HG03103 (cell line): ENCODE measurements at regions not wholly inside any gene's neighbourhood (a gene's known extent, or its start where the extent isn't known, plus 50 kb on each side); places are given as distances from the start of the nearest gene placed in this dataset.

ENCODE experiments used
- ATAC-seq: cut with Tn5 transposase; IDR thresholded peaks from one replicate; pipeline ENCODE4 v1.9.1; 2021; ENCODE audit warnings: low read depth; ENCODE audit not compliant: unreplicated experiment

DNA sequence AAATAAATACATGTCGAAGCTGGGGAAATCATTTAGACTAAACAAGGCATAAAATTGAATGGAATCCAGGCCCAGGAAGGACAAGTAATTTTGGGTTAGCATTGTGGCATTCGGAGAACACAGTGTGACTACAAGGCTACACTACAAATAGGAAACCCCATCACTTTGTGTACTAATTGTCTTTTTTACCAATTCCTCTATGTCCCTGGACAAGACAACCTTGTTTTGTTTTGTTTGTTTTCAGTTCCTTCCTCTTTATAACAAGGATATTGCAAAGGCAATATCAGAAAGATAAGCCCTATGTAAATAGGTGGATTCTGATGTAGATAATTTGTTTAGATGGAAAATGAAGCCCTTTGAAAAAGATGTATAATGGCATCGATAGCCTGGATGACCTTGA is 215.9 kb upstream of the MKLN1 start:
- ATAC-seq: no peak

DNA sequence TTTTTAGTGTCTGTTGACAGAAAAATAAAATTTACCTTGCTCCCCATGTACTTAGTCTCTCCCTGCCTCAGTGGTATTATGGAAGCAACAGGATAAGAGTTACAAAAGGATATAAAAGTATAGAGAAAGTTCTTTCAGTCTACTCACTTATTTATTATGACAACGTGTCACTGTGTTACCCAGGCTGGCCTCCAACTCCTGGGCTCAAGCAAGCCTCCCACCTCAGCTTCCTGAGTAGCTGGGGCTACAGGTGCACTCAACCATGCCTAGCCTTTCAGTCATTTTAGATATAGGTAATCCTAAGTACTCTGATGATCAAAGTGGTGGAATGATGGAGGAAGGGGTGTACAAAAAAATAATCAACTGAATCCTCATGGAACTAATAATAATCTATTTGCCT is 215.2 kb upstream of the MKLN1 start:
- ATAC-seq: no peak

DNA sequence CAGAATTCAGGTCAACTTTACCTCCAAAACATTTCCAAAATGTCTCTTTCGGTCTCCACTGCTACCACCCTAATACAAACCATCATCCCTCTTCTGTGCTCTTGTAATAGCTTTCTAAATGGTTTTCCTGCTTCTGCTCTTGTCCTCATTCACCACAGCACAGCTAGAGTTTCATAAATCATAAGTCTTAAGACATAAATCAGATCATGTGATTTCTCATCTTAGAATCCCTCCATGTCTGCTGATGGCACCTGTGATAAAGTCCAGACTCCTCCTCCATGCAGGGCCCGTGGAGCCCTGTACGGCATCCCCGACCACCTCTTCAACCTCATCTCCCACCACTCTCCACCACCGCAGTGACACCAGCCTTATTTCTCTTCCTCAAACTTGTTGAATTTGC is 212.3 kb upstream of the MKLN1 start:
- no peak for ATAC-seq

DNA sequence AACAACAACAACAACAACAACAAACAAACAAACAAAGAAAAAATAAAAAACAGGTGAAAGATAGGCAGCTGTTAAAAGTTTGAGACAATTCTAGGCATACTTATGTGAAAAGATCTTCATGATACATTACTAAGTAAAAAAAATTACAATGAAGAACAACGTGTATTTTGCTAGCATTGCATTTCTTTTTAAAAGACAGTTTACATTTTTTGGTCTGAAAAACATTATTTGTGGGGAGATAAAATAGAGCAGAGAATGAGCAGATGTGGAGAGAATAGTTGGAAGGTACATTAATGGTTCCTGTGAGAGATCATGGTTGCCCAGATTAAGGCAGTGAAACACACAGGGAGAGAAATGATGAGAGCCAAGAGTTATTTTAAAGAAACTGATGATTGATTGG is 210.2 kb upstream of the MKLN1 start:
- no peak for ATAC-seq

DNA sequence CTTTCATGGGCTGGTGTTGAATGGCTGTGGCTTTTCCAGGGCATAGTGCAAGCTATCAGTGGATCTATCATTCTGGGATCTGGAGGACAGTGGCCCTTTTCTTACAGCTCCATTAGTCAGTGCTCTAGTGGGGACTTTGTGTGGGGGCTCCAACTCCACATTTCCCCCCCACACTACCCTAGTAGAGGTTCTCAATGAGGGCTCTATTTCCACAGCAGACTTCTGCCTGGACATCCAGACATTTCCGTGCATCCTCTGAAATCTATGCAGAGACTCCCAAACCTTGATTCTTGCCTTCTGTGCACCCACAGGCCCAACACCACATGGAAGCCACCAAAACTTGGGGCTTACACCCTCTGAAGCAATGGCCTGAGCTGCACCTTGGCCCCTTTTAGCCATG is 208.3 kb upstream of the MKLN1 start:
- ATAC-seq: no peak

DNA sequence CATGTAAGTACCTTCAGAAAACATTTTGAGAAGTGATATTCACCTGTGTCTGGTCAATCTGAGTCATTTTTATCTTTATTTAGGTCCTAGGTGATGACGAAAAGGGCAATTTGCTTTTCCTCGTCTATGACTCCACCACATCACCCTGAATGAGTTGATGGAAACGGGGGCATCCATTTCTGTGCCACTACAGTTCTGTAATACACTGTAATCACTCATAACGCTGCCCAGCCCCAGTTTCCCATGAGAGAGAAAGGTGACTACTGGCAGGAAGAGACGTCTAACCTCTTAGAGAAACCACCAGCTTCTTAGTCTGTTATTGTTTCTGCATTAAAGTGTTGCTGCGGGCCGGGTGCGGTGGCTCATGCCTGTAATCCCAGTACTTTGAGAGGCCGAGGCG is 205.3 kb upstream of the MKLN1 start:
- ATAC-seq: no peak

DNA sequence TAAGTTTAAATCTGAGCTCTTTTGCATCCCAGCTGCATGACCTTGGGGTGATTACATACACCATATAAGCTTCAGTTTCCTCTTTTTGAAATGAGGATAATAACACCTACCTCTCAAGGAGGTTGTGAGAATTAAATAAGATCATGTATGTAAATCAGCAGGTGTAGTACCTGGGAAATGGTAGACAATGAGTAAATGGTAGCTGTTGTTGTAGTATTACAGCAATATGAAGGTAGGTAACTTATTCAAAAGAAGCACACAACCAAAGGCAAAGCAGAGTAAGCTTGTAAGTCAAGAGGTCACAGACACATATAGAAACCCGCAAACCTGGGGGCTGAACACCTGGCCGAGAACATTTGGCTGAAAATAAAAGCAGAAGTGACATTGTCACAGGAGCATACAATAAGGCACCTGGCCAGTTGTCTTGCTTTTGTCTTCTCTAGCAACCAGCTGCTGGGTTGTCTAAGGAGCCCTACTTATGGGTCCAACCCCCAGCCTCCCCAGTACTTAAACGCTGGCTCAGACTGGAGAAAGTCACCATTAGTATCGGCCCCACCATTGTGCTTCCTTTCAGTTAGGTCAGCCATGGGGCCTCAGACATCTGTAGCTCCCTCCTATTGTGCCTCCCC is 203.6 kb upstream of the MKLN1 start:
- ATAC-seq: peak; percentile 88

DNA sequence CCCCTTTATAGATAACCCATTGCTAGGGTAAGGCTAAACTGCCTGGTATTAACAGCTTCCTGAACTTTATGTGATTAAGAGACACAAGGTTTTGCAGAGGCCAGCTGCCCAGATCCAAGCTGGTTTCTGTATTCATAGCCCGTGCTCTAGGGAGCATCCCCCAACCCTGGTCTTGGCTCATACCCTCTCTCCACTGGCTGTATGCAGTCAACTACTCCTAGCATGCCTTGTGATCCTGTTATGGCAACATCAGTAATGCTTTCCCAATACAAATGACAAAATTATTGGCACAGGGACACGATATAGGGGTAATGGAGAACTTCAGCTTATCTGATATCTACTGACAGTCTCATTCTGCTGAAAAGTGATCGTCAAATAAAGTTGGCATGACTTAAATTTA is 202.8 kb upstream of the MKLN1 start:
- ATAC-seq: no peak

DNA sequence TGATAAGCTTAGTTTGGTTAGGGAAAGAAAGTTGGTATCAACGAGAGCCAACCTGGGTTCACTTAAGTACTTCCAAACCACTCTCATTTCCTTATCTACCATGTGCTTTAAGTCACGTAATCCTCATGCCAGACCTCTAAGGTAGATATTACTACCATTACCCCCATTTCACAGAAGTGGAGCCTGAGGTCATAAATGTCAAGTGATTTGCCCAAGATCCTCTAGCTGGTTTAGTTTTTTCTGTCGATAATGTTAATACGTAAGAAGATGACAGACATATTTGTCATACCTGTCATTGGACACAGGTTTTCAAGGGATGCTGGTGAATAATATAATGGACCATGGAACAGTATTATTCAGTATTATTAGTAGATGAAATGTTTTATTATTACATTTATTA is 197.4 kb upstream of the MKLN1 start:
- no peak for ATAC-seq

DNA sequence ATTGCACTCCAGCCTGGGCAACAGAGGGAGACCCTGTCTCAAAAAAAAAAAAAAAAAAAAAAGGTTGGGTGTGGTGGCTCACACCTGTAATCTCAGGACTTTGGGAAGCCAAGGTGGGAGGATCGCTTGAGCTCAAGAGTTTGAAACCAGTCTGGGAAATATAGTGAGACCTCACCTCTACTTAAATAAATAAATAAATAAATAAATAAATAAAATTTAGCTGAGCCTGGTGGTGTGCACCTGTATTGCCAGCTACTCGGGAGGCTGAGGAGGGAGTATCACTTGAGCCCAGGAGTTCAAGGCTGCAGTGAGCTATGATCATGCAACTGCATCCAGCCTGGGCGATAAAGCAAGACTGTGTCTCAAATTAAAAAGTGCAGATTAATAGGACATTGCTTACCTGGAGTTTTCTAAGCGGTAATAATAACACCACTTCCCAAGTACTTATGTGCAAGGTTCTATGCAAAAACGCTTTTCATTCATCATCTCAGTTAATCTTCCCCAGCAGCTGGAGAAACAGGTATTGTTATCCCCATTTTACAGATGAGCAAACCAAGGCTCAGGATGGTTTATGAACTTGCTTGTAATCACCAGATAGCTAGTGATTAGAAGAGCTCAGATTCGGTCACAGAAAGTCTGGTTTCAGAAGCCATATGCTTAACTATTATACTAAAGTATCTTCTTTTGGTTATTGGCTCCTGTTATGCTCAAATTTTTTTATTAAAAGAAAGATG is 196.5 kb upstream of the MKLN1 start:
- no peak for ATAC-seq

DNA sequence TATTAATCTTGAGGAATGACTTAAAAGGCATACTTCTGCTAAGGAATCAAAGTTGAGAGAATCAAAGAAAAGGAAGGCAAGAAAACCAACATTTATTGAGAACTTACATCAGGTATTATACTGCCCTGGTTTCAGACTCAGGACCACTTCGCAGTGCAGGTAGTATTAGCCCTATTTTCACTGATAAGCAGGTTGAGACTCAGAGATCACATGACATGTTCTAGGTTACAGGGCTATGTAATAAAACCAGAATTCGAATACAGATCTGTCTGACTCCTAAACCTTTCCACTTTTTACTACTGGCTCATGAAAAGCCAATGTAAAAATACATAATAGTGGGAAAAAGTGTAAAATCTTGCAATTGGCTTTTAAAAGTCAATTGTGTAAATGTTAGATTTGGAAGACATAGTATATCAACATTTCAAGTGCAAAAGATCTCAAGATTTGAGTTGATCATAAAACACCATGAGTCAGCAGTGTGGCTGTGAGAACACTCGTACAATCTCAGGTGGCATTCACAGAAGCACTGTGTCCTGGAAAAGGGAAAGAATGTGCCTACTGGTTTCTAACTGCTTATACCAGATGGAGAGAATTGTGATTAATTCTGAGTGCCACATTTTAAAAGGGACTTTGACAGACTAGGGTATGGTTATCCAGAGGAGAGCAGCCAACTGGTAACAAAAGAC is 195.8 kb upstream of the MKLN1 start:
- ATAC-seq: no peak

DNA sequence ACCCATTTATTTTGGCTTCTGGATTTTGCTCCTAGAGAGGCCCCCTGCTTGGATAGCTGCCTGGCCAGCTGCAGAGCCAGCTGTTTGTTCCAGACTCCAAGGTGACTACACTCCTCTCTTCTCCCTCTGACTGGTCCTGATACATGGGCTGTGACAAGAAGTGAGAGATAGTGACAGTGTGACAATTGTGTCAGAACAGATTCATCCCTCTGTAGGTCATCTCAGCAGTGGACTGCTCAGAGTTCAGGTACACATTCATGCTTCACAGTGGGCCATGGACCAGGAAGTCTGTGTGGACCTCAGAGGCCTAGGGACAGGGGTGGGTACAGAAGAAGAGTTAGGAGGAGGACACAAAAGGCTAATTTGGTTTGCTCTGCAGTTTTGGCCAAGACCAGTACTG is 188.2 kb upstream of the MKLN1 start:
- no peak for ATAC-seq

DNA sequence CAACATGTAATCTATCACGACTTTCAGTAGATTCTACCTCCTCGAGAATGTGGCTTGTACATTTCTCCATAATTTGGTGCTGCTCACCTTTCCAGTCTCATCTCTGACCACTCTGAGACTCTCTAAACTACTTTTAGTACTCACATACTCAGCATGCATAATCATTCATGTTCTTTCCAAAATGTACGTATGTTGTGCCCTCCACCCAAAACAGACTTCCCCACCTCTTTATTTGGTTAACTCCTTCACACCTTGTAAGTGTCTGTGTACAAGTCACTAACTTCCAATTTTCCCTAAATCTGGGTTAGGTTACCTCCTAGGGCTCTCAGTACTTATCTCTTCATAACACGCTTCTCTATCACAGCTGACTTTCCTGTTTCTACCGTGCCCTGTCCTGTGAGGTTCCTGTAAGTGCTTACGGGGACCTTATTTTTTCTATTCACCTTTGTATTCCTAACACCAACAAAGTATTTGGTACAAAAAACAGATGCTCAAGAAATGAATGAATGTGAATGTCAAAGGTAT is 186.2 kb upstream of the MKLN1 start:
- ATAC-seq: no peak

DNA sequence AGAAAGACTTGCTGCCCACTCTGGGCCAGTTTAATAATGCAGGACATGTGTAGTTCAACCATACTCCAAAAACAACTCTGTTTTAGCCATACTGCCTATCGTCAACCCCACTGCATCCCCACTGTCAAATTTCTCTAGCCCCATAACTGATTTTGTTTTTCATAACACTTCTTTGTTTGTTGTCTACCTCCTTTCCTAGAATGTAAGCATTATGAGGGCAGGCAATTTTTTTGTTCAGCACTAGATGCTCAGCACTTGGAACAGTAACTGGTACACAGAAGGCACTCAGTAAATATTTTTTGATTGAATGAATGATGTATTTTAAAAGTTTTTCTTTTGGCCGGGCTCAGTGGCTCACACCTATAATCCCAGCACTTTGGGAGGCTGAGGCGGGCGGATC is 183.8 kb upstream of the MKLN1 start:
- no peak for ATAC-seq

DNA sequence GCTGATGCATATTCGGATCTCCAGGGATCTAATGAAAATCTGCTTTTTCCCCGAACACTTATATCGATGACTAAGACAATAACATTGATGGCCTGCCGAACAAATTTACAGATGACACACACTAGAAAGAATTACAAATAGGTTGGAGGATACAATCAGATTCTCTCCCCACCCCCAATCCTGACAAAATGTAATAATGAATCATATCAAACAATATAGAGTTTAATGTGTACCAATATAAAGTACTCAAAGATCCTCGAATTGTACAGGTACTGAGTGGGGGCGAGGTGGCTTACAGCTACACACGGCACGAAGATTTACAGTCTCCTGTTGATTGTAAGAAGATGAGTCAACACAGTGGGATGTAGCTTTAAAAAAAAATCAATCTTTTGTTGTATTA is 182.7 kb upstream of the MKLN1 start:
- no peak for ATAC-seq

DNA sequence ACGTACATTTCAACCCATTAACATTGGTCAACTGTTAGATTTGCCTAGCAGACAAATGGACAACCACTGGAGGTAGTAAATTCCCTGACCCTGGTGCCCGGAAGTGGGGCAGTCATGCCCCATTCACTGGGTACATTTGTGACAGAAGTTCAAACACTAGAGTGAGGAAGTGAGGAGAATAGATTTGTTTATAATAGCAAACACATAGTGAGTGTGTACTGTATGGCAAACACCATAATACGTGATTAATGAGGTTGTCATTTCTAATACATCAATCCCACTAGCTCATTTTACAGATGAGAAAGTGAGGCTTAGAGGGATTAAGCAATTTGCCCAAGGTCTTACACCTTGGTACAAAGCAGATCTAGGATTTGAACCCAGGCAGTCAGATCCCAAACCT is 181.9 kb upstream of the MKLN1 start:
- no peak for ATAC-seq

DNA sequence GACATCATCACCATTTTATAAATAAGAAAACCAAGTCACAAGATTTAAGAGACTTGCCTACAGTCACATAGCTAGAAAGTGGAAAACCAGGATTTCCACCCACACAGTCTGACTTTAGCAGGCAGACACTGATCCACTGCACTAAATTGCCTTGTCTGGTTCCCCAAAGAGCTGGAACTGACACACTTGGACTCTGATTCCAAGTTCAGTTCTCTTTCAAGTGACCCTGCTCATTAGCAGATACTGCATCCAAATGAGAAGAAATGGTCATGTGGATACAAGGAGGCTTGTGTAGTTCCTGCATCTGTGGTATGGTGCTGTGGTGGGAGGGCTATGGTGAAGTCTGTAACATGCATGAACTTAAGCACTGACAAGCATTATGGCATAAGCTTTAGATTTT is 180.1 kb upstream of the MKLN1 start:
- ATAC-seq: no peak

DNA sequence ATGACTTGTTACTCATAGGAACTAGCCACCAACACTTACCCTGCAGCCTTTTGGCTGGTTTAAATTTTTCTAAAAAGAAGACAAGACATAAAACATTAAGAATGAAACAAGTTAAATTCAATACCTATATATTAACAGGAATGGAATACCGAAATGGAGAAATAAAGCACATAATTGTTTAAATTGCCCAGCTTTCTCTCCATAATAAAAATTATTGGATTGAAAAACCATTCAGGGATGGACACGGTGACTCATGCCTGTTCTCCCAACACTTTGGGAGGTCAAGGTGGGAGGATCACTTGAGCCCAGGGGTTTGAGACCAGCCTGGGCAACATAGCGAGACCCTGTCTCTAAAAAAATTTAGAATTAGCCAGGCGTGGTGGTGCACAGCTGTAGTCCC is 179.4 kb upstream of the MKLN1 start:
- ATAC-seq: no peak

DNA sequence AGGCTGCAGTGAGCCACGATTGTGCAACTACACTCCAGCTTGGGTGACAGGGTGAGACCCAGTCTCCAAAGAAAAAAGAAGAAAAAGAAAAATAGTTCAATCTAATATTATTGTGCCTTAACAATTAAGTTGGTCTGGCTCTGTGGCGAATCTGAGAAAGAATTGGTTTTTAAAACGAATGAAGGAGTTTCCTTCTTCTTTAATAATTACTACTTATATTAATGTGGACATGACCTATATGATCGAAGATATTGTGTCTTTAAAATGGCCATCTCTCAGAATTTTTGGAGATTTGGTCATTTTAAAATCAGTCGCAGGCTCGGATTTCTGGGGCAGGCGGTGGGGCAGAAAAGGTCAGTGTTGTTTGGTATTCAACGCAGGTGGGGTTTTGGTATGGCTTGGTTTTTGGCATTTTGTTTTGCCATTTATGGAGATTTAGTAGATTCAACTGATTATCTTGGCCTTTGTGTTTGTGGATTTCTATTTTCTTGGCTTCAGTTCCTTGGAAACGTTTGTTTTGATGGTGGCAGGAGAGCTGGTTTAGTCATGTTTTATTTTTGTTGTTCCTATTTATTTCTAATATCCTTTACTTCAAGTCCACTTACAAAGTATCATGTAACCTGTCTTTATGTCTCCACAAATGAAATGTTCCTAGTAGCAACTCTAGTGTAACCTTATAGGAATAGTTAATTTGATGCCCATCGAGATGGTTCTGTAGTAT is 178.8 kb upstream of the MKLN1 start:
- no peak for ATAC-seq

DNA sequence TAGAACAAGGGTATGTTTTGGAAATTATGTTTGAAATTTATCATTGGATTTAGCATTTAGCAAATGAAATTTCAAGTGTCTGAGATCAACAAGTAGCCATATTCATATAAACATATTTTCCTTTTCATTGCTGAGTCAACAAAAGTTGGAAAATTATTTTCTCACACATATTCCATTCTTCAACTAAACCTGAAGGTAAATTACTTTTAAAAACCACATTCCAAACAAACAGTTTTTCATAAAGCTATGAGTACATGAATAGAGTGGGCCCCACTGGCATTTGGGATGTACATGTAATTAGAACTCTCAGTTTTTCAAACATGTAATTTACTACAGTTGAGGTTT is 178.3 kb upstream of the MKLN1 start:
- no peak for ATAC-seq

DNA sequence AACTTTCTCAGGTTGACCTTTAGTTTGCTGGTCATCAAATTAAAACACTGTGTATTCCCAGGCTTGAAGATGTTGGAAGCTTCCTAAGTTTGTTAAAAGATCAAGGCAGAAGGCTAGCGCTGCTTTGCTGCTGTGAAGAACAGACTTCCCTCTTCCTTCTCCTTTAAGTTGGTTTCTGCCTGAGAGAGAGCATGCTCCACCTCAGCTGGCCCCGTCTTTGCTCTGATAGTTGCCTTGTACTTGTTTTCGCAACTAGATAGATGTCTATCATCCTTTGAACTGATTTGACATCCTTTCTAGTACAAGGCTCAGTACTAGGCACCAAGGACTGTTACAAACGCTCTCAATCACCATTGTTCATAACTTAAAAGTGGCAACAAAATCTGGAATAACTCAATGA is 177.8 kb upstream of the MKLN1 start:
- no peak for ATAC-seq
